HuH-7.5 (cell line): ENCODE measurements at regions not wholly inside any gene's neighbourhood (a gene's known extent, or its start where the extent isn't known, plus 50 kb on each side); places are given as distances from the start of the nearest gene placed in this dataset.
"Not testable (repeated sequence)": the region's sequence is repeated elsewhere in the genome, so short reads cannot be mapped to it uniquely, and the experiment has no call there.

Experiments used
- DNase-seq: peaks from one replicate; pipeline ENCODE4 v3.0.0; 2011; ENCODE audit warnings: low spot score

DNA sequence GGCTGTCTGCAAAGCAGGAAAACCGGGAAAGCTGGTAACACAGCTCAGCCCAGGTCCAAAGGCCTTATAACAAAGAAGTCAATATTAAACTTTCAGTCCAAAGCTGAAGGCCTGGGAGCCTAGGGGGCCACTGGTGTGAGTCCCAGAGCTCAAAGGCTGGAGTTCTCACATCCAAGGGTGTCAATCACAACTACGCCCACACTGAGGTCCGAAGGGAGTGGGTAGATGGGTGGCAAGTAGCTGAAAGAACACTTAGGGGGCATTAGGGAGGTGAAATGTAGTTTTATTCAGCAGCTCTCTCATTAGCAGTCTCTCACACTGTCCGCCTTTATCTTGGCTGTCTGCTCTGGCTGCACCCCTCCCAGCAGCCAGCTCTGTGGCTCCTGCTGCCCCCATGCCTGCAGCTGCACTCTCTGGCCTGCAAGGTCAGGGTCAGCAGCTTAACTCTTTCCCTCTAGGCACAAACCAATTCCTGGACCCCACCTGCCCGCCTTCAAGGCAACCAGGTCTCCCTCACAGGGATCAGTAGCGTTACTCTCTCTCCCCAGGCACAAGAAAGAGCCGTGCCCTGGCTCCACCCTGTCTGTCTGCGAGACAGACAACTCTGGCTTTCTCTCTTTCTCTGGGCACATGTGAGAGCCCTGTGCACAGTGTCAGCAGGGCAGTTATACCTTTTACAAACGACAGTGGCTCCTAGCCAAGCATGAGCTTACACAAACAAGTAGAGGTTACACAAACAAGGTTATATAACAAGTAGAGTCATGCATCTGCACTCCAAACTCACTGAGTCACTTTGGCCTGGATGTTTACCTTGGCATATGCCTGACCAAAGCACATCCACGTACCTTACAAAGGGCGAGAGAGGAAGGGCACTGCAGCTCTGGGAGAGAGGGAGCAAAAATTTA is 249.4 kb upstream of the PCDH20 start:
- no peak for DNase-seq

DNA sequence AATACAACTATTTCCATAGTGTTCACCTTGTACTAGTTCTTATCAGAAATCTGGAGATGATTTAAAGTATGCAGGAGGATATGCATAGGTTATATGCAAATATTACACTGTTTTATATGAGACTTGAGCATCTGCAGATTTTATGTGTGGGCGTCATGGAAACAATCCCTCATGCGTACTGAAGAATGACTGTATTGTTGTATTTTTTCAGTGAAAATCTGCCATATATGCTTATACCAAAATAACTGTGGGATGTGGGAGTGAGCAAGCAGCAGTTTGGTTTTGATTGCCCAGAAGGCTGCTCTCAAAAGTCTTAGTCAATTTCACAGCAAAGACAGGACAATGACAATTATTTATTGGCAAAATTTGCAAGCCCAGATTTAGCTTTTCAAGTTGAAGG is 238.8 kb upstream of the PCDH20 start:
- DNase-seq = no peak

DNA sequence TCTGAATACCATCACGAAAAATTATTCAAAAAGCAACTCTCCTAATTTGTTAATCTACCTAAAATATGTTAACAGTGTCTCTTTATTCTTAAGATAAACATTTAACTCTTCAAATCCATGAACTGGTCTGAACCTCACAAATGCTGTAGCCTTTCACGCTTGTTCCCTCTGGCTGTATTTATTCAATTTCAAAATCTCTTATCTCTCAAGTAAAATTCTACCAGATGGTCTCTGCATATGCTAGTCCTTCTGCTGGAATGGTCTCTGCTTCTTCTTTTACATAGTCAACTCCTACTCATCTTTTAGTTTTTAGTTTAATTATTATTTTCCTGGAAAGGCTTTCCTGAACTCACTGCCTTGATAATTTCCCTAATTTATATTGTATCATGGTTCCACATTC is 232.9 kb upstream of the PCDH20 start:
- no peak for DNase-seq

DNA sequence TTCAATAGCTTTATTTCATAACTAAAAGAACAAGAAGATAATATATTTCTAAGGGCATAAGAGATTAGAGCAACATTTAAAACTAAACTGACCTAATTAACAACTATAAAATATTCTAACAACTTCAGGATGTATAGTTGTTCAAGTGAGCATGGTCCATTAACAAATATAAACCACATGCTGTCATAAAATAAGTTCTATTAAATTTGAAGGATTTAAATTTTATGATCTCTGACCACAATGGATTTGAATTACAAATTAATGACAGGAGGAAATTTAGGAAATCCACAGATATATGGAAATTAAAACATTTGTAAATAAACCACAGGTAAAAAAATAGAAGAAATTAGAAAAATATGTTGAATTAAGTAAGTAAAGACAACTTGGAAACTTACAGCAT is 196.5 kb upstream of the PCDH20 start:
- no peak for DNase-seq

DNA sequence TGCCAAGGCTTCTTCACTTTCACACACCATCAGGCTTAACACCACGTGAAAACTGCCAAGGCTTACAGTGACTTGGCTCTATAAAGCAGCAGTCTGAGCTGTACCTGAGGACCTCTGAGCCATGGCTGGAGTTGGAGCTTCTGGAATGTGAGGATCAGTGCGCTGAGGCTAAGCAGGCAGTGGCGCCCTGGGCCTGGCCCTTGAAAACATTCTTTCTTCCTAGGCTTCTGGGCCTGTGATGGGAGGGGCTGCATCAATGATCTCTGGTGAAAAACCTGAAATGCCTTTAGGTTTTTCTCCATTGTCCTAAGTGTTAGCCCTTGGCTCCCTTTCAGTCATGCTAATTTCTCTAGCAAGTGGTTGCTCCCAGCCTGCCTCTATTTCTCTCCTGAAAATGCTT is 192.5 kb upstream of the PCDH20 start:
- DNase-seq = no peak

DNA sequence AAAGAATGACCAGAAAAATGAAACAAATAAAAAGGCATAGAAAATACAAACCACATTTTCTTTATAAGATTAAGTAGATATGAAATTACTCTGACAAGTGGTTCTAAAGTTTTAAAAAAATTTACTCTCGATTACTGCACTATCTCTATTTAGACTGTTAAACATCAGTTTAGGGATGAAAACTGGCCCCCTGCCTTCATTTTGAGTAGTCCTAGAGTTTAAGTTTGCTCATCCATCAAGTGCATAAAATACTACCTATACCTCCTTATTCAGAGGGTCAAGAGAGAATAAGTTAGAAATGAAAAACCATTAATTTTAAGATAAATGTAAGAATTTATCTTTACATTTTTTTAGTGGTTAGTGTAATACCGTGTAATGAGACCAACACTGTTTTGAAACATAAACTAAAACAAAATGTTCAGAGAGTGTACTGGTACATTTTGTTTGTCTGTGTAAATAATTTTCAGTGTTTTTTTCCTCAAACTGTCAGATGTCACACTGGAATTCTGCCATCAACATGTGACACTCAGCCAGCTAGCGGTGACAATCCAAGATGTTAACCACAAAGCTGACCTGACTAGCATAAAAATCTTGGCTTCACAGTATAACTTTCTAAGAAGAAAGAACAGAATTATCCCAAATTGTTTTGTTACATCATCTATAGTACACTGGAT is 184.8 kb upstream of the PCDH20 start:
- DNase-seq = no peak

DNA sequence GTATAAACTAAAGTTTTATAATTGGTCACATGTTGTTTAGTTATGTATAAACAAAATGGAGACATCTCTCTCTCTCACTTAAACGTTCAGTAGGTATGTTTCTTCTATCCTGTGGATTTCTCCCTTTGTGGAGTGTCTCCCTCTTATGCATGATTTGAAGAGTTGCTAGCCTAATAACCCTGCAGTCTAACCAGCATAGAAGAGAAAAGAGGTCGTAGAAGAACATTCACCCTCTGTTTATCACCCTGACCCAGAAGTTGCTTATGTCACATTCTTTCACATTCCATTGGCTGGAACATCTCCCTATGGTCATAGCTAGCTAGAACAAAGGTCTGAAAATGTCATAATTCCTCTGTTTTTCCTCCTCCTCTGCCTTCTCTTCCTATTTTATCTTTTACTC is 176.8 kb upstream of the PCDH20 start:
- DNase-seq = peak; percentile 6

DNA sequence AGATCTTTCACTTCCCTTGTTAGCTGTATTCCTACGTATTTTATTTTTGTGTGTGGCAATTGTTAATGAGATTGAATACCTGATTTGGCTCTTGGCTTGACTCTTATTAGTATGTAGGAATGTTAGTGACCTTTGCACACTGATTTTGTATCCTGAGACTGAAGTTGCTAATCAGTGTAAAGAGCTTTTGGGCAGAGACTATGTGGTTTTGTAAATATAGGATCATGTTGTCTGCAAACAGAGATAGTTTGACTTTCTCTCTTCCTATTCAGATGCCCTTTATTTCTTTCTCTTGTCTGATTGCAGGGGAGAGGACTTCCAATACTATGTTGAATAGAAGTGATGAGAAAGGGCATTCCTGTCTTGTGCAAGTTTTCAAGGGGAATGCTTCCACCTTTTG is 160.3 kb upstream of the PCDH20 start:
- no peak for DNase-seq

DNA sequence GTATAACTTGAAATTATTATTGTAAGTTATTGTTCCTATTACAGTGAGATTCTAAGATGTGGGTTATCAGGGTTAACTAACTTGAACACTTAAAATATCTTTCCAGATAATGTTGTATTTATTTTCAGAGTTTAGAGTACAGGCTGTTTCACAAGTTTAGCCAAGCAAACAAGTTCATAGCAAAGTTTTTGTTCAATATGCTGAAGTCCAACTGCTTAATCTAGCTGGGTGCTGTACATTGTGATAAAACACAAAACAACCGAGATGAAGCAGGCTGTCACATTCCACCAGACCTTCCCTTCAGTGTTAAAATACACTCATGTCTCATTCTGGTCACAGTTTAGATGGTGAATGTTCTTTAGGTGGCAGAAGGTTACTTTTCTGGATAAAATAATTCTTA is 148.0 kb upstream of the PCDH20 start:
- no peak for DNase-seq

DNA sequence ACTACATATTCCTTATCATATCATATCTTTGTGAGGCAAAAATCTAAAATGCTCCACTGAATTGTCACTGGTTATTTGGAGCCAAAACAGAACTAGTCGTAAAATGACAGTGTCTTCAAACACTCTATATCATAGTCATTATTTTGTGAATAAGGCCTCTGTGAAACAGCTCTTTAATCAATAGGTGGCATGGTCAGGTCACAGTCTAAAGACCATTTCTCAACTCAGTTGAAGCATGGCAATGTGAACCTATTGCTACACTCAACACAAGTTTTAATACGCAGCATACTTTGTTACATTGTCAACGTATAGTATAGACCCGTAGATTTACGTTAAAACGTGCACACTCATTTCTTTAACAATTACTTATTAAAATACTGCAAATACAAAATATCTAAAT is 131.3 kb upstream of the PCDH20 start:
- no peak for DNase-seq

DNA sequence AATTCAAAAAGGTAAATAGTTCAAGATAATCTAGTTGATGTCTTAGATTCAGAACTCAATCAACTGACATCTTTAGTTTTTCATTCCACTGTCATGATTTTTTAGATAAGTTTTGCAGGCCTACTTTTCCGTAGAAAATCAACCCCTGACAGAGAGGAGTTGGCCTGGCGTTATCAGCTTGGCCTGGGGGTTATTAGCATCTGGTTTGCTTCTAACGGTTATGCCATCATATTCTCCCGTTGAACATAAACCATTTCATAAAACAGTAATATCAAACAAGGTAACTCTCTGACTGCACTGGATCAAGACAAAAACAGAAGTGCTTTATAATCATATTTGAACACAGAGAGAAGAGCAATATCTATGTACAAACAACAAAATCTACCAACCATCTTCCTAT is 130.8 kb upstream of the PCDH20 start:
- DNase-seq = no peak

DNA sequence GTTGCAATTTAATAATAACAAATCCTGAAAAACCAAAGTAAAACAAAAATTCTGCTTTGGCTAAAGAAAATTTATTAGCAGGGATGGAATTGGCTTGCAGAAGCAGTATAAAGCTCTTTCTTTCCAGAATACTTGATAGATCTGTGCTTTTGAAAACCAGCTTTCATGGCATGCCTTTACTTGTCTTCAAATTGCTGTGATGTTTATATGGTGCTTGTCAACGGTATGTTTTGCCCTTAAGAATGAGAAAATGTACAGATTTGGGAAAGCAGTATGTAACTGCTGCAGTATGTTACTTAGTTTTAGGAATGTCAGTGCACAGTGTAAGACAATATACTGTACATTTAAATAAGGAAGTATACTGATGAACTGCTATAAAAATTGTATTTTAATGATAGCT is 120.8 kb upstream of the PCDH20 start:
- DNase-seq = no peak

DNA sequence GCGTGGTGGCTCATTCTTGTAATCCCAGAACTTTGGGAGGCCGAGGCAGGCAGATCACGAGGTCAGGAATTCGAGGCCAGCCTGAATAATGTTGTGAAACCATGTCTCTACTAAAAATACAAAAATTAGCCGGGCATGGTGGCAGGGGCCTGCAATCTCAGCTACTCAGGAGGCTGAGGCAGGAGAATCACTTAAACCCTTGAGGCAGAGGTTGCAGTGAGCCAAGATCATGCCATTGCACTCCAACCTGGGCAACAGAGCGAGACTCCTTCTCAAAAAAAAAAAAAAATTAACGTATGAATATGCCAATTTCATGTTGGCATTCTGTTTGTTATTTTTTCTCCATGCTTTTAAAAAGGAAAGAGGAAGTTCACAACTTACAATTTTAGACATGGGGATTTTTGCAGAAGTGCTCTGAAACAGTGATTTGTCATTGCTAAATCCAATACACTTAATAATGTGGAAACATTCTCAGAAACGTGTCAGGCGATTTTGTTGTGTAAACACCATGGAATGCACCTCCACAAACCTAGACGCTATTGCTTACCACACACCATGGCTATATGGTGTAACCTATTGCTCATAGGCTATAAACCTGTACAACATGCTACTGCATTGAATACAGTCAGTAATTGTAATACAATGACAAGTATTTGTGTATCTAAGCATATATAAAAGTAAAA is 115.9 kb upstream of the PCDH20 start:
- DNase-seq = no peak

DNA sequence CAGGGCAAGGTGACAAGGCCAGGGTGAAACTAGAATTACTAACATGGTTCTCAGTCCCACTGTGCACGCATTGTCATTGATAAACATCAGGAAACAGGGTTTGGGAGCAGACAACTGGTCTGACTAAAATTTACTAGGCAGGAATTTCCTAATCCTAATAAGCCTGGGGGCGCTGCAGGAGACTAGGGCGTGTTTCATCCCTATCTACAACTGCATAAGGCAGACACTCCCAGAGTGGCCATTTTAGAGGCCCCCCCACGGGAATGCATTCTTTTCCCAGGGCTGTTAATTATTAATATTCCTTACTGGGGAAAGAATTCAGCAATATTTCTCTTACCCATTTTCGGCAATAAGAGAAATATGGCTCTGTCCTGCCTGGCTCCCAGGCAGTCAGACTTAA is 103.6 kb upstream of the PCDH20 start:
- not testable (repeated sequence) for DNase-seq

DNA sequence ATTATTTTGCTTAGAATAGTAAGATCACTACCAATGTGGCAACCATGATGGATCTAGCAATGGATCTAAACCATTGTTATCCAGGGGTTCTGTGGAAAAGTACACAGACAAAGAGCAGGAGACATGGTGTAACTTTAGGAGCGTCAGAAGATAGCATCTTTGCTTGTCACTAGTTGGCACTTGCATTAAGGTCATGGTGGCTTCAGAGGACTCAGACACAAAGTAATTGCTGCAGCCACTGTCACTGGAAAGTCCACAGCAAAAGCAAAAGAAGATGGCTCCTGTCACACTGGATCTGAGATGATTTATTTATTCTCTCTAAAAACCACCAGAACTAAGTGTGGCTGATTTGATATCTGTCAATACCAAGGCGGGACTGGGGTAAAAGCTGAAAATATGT is 93.3 kb upstream of the PCDH20 start:
- DNase-seq = no peak

DNA sequence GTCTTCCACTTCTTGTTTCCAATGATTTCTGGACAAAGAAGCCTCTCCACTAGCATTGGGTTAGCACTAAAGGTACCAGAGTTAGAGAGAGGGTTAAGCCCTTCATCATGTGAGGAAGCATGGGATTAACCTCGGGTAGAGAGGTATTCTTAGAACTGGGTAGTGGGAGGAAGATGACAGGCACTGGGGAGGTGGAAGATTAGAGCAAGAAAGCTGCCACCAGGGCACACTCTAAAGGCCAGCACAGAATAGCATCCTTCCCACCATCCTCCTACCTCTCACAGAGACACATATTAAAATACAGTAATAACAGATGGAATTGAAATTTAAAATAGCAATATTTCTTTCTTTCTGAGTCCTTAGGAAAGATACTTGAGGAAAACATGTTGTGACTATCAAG is 84.5 kb upstream of the PCDH20 start:
- no peak for DNase-seq

DNA sequence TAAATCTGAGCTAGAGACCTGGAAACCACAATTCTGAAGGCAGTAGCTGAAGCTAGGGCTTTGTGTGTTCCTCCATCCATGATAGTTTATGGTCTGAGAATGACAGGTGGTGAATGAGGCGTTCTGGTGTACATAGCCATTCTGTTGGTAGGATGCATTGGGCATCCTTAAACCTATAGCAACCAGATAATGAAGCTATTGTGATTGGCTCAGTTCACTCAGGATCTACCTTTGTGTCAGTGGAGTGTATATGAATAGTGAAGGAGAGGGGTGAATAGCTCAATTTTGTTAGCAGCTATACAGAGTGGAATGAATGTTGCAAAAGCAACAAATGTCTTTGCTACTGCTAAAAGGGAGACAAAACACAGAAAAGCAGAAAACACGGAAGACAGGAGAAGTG is 80.0 kb upstream of the PCDH20 start:
- DNase-seq = no peak

DNA sequence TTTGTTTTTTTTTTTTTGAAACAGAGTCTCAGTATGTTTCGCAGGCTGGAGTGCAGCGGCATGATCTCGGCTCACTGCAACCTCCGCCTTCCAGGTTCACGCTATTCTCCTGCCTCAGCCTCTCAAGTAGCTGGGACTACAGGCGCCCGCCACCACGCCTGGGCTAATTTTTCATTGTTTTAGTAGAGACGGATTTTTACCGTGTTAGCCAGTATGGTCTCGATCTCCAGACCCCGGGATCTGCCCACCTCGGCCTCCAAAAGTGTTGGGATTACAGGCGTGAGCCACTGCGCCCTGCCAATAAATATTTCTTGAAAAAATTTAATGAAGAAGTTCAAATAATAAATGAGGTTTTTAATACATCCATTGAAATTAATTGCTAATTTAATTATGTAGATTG is 77.9 kb upstream of the PCDH20 start:
- DNase-seq = not testable (repeated sequence)

DNA sequence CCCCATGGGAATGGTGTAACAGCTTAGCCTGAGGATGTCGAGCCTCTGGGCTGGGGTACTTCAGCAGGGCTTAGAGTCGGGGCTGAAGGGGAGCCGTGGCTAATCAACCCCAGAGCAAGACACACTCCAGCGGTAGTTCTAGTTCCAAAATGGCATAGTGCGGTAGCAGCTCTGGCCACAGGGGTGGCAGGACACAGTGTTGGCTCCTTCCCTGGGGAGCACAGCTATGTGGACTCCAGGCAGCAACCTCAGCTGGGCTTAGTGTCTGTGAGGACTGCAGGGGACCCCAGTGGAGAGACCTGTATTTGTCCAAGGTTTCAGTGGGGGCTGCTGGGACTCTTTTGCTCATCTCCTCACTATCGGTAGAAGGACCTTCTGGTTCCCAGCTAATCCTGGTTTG is 70.8 kb upstream of the PCDH20 start:
- no peak for DNase-seq

DNA sequence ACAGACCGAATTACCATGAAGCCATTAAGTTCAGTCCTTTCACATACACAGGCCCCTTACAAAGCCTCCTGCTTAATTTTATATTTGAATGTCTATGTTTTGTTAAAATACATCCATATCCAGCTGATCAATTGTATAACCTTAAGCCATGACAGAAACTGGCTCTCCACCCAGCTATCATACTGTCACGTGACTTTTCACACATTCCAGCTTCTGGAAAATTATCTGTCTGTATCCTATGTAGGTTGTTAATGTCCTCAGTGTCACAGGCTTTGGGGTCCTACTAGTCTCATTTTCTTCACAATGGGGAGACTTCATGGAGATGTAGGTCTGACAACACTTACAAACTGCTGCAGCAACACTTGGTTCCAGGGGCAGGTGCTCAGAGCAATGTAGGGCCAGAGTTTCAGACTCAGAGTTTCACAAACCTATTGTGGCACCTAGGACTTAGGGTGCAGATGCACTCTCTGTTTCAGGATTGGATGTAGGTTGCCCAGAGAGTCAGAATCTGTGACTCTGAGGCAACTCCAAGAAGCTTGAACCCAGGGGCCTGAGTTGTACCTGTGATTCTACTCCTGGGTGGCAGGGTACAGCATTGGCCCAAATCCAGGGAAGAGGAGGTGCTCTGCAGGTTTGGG is 69.6 kb upstream of the PCDH20 start:
- DNase-seq = no peak

DNA sequence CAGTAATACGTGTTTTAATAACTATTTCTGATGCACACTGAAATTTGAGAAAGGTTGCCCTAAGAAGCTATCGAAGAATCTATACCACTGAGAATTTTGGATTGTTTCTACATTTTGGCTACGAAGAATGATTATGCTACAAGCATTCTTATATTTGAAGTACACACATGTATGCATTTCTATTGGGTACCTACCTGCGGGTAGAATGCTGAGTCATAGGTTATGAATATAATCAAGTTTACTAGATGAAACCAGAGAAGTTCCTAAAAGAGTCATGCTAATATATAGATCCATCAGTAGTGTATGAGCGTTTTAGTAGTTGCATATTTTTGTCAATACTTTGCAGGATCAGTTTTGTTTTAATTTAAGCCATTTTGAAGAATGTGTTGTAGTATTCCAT is 62.0 kb upstream of the PCDH20 start:
- DNase-seq = no peak

DNA sequence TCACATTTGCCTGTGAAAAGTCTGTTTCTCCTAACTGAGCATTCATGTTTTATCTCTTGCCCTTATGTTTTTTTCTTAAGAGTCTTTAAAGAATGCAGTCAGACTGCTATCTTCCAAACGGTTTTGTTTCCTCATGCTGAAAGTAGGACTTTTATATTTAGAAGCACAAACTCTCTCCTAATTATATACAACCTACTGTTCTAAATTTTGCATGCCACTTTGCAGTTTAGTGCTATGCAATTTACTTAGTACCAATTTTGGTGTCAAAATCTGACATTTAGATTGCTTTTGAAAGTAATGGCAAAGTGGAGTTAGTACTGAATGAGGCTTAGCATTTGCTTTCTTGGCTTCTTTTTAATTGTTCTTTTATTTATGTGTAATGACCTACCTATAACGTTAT is 55.1 kb upstream of the PCDH20 start:
- DNase-seq = no peak

DNA sequence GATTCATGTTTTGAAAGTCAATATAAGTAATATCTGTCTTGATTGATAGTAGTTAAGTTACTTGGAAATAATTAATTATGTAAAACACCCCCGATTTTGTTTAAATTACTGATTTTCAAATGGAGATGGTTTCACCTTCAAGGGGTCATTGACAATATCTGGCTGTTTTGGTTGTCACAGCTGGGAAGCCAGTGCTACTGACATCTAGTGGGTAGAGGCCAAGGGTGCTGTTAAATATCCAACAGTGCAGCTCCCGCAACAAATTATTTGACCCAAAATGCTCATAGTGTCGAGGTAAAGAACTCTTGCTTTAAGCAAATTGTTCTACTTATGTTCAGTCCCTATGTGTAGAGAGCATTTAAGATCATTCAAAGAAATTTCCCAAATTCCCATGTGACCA is 50.6 kb upstream of the PCDH20 start:
- no peak for DNase-seq
